AG04450 (cell line): ENCODE measurements at regions not wholly inside any gene's neighbourhood (a gene's known extent, or its start where the extent isn't known, plus 50 kb on each side); places are given as distances from the start of the nearest gene placed in this dataset.

Experiments used
- CTCF ChIA-PET: fragments of 300-600, 350-600 bp; formaldehyde crosslinking; extraction: SDS; loops from one replicate; lab custom pipeline; 2022; ENCODE audit warnings: antibody characterized with exemption, inconsistent platforms; lab: Charles Lee
- POLR2A ChIA-PET: fragments of 350-600 bp; formaldehyde crosslinking; extraction: SDS; loops from one replicate; lab custom pipeline; 2021; ENCODE audit warnings: antibody characterized with exemption, inconsistent platforms; lab: Yijun Ruan, JAX
- DNase-seq: peaks from one replicate; pipeline ENCODE4 v3.0.0-alpha.2; 2011; ENCODE audit warnings: low read depth, low spot score
- H3K27ac ChIP-seq: one replicate; pipeline ENCODE4 v1.5.1; 2012; ENCODE audit warnings: low read depth, low read length, control low read depth
- H3K27me3 ChIP-seq: one replicate; pipeline ENCODE4 v1.6.0; 2012; ENCODE audit warnings: low read length; ENCODE audit not compliant: control insufficient read depth, insufficient read depth
- H3K4me3 ChIP-seq: 2 replicates; pipeline ENCODE4 v1.5.1; 2011; ENCODE audit warnings: mild to moderate bottlenecking, low read depth, low read length, control low read depth
- H3K9me3 ChIP-seq: 2 replicates; pipeline ENCODE4 v1.5.1; 2012; ENCODE audit warnings: low read length; ENCODE audit not compliant: control insufficient read depth, insufficient read depth
- CTCF ChIP-seq: IDR thresholded peaks from 2 replicates; pipeline ENCODE4 v1.5.1; 2011; ENCODE audit warnings: low read depth, low read length, control low read depth, inconsistent platforms

- ChIA-PET POLR2A (no interaction called here), CTCF (no interaction called here)
- Histone ChIP-seq H3K9me3 (no peaks in the 10 kb centered on the region), H3K27ac (no peak overlapping the region), H3K27me3 (no peaks in the 10 kb centered on the region), H3K4me3 (no peak overlapping the region)
- TF ChIP-seq CTCF, result no peak
- DNase-seq, result peak; percentile 4
Observed at GRCh38 chr21:24188506-24188905, 1418.8 kb downstream of the MRPL39 start.

- no peak overlapping the region for H3K4me3 ChIP-seq
- no peaks in the 10 kb centered on the region for H3K9me3 ChIP-seq
- CTCF ChIA-PET, result no interaction called here
- TF ChIP-seq CTCF, result 0 out of 2 replicates have a peak, but pooled peaks have one; percentile 11
- no peak for DNase-seq
- POLR2A ChIA-PET, result no interaction called here
- no peak overlapping the region for H3K27ac ChIP-seq
- no peaks in the 10 kb centered on the region for H3K27me3 ChIP-seq
Observed at GRCh38 chr21:24183077-24183476, 1424.2 kb downstream of the MRPL39 start.

GRCh38 chr21:24179110-24179509 is 1428.2 kb downstream of the MRPL39 start:
- no peak overlapping the region for H3K4me3 ChIP-seq
- H3K27me3 ChIP-seq, result no peaks in the 10 kb centered on the region
- no peaks in the 10 kb centered on the region for H3K9me3 ChIP-seq
- H3K27ac ChIP-seq, result no peak overlapping the region
- no peak for TF ChIP-seq CTCF
- POLR2A ChIA-PET, result no interaction called here
- CTCF ChIA-PET, result interaction anchor here (0.7 kb wide), 1 partner anchor 71 kb away, joined by 3 read pairs; no protein-coding TSS in a partner anchor
- DNase-seq, result no peak

- CTCF ChIA-PET, result no interaction called here
- H3K9me3 ChIP-seq, result no peaks in the 10 kb centered on the region
- no peak overlapping the region for H3K4me3 ChIP-seq
- no peaks in the 10 kb centered on the region for H3K27me3 ChIP-seq
- DNase-seq, result no peak
- TF ChIP-seq CTCF, result no peak
- POLR2A ChIA-PET, result no interaction called here
- no peak overlapping the region for H3K27ac ChIP-seq
Observed at GRCh38 chr21:24175106-24175505, 1432.2 kb downstream of the MRPL39 start.

GRCh38 chr21:24171736-24172135 is 1435.5 kb downstream of the MRPL39 start:
- H3K9me3 ChIP-seq, result no peaks in the 10 kb centered on the region
- no peak overlapping the region for H3K27ac ChIP-seq
- H3K4me3 ChIP-seq, result no peak overlapping the region
- H3K27me3 ChIP-seq, result no peaks in the 10 kb centered on the region
- ChIA-PET CTCF (interaction anchor here (0.6 kb wide), 1 partner anchor 705 kb away, joined by 5 read pairs; no protein-coding TSS in a partner anchor), POLR2A (no interaction called here)
- TF ChIP-seq CTCF, result no peak
- DNase-seq, result no peak
